Activated CD4-positive, alpha-beta T cell treated with anti-CD3 and anti-CD28 coated beads, Interleukin-2, amount 50 U/mL, for 24 hours (primary cell): ENCODE measurements at regions not wholly inside any gene's neighbourhood (a gene's known extent, or its start where the extent isn't known, plus 50 kb on each side); places are given as distances from the start of the nearest gene placed in this dataset.
"Not testable (repeated sequence)": the region's sequence is repeated elsewhere in the genome, so short reads cannot be mapped to it uniquely, and the experiment has no call there.

Experiments
- DNase-seq, 2 donors: peaks; one replicate each; pipeline ENCODE4 v3.0.0-alpha.2; 2020; ENCODE audit warnings: low read depth in 1 of 2, low spot score in 1 of 2

GRCh38 chr1:65020774-65021173 is 54.4 kb upstream of the JAK1 start:
- DNase-seq: no peak

- no peak for DNase-seq
Observed at GRCh38 chr1:65021795-65022194, 55.4 kb upstream of the JAK1 start.

GRCh38 chr1:65022216-65022615 is 55.9 kb upstream of the JAK1 start:
- DNase-seq: no peak

- DNase-seq: no peak
Observed at GRCh38 chr1:65025794-65026193, 59.4 kb upstream of the JAK1 start.

GRCh38 chr1:65026235-65026634 is 59.9 kb upstream of the JAK1 start:
- no peak for DNase-seq

- DNase-seq: no peak
Observed at GRCh38 chr1:65027666-65028358, 61.5 kb upstream of the JAK1 start.

- not testable (repeated sequence) for DNase-seq
Observed at GRCh38 chr1:65029434-65029833, 63.1 kb upstream of the JAK1 start.

GRCh38 chr1:65034879-65035278 is 68.5 kb upstream of the JAK1 start:
- not testable (repeated sequence) for DNase-seq

GRCh38 chr1:65036570-65037051 is 70.3 kb upstream of the JAK1 start:
- no peak for DNase-seq

- no peak for DNase-seq
Observed at GRCh38 chr1:65039066-65039465, 72.7 kb upstream of the JAK1 start.

- DNase-seq: no peak
Observed at GRCh38 chr1:65039508-65039907, 73.2 kb upstream of the JAK1 start.

GRCh38 chr1:65042467-65042866 is 76.1 kb upstream of the JAK1 start:
- no peak for DNase-seq

GRCh38 chr1:65044411-65044810 is 78.1 kb upstream of the JAK1 start:
- no peak for DNase-seq

- no peak for DNase-seq
Observed at GRCh38 chr1:65045022-65045817, 78.9 kb upstream of the JAK1 start.

- DNase-seq: no peak
Observed at GRCh38 chr1:65048335-65048734, 82.0 kb upstream of the JAK1 start.

GRCh38 chr1:65049941-65050713 is 83.8 kb upstream of the JAK1 start:
- no peak for DNase-seq

GRCh38 chr1:65050735-65051134 is 84.4 kb upstream of the JAK1 start:
- no peak for DNase-seq

GRCh38 chr1:65054481-65054880 is 88.1 kb upstream of the JAK1 start:
- no peak for DNase-seq

GRCh38 chr1:65055747-65056146 is 89.4 kb upstream of the JAK1 start:
- DNase-seq: no peak

GRCh38 chr1:65056234-65056633 is 89.9 kb upstream of the JAK1 start:
- DNase-seq: no peak

- DNase-seq: no peak
Observed at GRCh38 chr1:65056866-65057265, 90.5 kb upstream of the JAK1 start.
